D721Med (cell line): ENCODE measurements at regions not wholly inside any gene's neighbourhood (a gene's known extent, or its start where the extent isn't known, plus 50 kb on each side); places are given as distances from the start of the nearest gene placed in this dataset.

Experiments
- DNase-seq: peaks from one replicate; pipeline ENCODE4 v3.0.0; 2011; ENCODE audit warnings: low spot score; ENCODE audit not compliant: insufficient read length
- FAIRE-seq: peaks from 2 replicates; lab custom pipeline; 2011; peaks lifted over from hg19 to GRCh38; lab: Jason Lieb, UNC
- TF ChIP-seq, protein P1 (sequence below): IDR thresholded peaks from 2 replicates; pipeline ENCODE4 v1.5.1; 2012; ENCODE audit warnings: mild to moderate bottlenecking, control low read depth; ENCODE audit not compliant: insufficient read depth; ENCODE audit errors: missing control alignments

DNA sequence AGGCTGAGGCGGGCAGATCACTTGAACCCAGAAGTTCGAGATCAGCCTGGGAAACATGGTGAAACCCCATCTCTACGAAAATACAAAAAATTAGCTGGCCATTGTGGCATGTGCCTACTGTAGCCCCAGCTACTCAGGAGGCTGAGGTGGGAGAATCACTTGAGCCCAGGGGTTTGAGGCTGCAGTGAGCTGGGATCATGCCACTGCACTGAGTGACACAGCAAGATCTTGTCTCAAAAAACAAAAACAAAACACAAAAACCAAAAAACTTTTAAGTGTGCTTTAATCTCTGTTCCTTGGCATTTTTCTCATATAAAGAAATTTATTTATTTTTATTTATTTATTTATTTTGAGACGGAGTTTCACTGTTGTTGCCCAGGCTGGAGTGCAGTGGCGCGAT, 208.2 kb downstream of the URB2 start:
- no peak for FAIRE-seq
- TF ChIP-seq, protein P1, sequence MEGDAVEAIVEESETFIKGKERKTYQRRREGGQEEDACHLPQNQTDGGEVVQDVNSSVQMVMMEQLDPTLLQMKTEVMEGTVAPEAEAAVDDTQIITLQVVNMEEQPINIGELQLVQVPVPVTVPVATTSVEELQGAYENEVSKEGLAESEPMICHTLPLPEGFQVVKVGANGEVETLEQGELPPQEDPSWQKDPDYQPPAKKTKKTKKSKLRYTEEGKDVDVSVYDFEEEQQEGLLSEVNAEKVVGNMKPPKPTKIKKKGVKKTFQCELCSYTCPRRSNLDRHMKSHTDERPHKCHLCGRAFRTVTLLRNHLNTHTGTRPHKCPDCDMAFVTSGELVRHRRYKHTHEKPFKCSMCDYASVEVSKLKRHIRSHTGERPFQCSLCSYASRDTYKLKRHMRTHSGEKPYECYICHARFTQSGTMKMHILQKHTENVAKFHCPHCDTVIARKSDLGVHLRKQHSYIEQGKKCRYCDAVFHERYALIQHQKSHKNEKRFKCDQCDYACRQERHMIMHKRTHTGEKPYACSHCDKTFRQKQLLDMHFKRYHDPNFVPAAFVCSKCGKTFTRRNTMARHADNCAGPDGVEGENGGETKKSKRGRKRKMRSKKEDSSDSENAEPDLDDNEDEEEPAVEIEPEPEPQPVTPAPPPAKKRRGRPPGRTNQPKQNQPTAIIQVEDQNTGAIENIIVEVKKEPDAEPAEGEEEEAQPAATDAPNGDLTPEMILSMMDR, result no peak
- DNase-seq, result no peak

DNA sequence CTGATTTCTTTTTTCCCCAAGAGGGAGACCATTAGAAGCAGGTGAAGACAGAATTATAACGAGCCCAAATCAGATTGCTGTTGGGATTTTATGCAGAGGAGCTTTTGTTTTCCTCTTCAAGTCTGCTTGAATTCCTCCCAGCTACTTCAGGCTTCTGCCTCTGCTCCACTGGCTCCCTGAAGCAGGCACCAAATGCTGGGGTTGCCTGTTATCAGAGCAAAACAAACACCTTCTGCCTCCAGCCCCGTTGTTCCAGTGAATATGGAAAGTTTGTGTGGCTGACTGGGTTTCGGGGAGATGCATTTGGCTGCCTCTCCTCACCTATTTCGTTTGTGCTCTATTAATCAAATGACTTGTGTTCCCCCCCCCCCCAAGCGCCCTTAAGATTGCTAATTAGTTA, 209.2 kb downstream of the URB2 start:
- TF ChIP-seq, protein P1, result no peak
- no peak for DNase-seq
- FAIRE-seq, result no peak

DNA sequence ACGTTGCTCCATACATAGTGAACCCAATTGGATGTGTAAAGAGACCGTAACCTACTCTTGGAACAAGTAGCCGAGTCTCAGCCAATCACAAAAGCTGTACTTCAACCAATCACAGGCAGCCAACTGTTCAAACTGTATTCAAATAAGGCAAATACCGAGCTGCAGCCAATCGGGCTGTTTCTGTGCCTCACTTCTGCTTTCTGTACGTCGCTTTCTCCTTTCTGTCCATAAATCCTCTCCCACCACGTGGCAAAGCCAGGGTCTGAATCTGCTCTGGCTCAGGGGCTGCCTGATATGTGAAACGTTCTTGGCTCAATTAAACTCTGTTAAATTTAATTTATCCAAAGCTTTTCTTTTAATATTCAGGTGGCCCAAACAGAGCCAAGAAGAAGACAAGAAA, 210.3 kb downstream of the URB2 start:
- TF ChIP-seq, protein P1, result no peak
- FAIRE-seq (no peak), DNase-seq (no peak)

DNA sequence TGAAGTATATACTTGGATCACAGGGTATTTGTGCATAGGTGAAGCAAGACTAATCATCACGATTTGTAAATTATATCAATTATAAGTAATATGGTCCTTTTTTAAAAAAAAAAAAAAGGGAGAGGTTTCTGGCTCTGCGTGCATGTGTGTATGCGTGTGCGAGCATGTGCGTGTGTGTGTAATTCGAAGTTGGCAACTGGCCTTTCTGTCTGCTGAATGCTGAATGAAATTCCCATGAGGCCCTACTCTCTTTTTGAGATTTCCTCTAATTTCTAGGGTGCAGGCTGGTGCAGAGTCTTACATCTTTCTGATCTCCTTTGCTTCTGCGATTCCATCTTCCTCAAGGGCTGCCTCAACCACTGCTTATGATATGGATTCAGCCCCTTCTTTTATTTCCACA, 212.2 kb downstream of the URB2 start:
- TF ChIP-seq, protein P1, result no peak
- DNase-seq, result no peak
- FAIRE-seq, result no peak

DNA sequence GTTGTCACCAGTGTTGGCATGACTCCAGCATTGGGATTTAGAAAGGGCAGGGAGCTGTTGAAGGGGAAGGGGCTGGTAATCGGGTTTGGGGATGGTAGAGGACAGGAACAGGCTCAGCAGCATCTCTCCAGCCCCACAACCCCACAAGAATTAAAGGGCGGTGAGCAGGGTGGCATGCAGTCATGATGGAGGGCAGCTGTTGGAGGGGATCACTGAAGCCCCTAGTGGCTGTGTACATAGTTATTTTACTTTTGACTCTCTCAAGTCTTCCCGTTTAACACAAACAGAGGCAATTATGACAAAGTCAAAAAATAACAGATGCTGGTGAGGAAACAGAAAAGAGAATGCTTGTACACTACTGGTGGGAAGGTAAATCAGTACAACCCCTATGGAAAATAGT, 213.8 kb downstream of the URB2 start:
- DNase-seq (no peak), FAIRE-seq (no peak)
- TF ChIP-seq, protein P1, result no peak

DNA sequence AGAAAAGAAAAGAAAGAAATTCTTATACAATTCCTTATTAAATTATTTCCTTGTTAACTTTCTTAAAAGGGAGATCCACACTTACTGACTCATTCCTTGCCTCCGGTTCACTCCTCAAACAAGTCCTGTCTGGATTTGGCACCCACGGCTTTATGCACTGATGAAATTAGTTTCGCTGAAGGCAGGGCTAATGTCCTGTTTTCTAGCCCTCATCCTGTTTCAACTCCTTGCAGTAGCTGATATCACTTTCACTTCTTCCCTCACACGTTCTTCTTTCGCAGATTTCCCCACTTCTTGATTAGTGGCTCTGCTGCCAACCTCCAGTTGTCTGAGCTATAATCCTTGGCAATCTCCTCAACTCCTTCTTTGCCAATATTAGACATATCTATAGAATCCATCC, 215.2 kb downstream of the URB2 start:
- DNase-seq (no peak), FAIRE-seq (no peak)
- TF ChIP-seq, protein P1, result no peak

DNA sequence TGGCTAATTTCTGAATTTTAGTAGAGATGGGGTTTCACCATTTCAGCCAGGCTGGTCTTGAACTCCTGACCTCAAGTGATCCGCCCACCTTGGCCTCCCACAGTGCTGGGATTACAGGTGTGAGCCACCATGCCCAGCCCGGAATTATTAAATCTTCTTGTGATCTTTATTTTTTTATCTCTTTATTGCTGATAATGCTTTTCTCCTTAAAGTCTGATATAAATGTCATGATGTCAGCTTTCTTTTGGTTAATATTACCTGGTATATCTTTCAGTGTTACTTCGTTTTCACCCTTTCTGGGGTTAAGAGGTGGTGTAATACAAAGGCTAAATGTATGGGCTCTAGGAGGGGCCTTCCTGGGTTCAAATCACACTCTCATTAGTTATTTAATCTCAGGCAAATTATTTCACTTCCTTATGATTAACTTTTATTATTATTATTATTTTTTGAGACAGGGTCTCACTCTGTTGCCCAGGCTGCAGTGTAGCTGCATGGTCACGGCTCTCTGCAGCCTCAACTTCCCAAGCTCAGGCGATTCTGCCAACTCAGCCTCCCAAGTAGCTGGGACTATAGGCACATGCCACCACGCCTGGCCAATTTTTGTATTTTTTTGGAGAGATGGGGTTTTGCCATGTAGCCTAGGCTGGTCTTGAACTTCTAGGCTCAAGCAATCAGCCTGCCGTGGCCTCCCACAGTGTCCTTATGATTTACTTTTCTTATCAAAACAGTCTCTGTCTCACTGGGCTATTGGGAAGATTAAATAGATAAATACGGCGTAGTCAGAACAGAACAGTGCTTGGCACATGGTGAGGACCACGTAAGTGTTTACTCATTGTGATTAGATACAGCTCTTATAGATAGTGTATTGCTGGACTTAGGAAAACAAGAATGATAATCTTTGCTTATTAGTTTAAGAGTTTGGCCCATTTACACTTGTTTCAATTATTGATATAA, 216.5 kb downstream of the URB2 start:
- FAIRE-seq (no peak), DNase-seq (no peak)
- TF ChIP-seq, protein P1, result no peak
